ENCODE measurements at regions not wholly inside any gene's neighbourhood (a gene's known extent, or its start where the extent isn't known, plus 50 kb on each side); places are given as distances from the start of the nearest gene placed in this dataset.

- Histone ChIP-seq H3K4me3 (no peak overlapping the region), H3K36me3 (no peaks in the 10 kb centered on the region), H3K9me3 (peaks cover 0 to 3% (median 0%) of the 10 kb centered on the region in 8 donors), H3K4me1 (no peaks in the 10 kb centered on the region), H3K27ac (no peak overlapping the region), H3K27me3 (replicated peaks in 1 of 7) (no peaks in the 10 kb centered on the region)
- intact Hi-C loops (cut with DNase I; ENCODE audit: low total_unique reads): no loop called here
- TF ChIP-seq, protein P1, sequence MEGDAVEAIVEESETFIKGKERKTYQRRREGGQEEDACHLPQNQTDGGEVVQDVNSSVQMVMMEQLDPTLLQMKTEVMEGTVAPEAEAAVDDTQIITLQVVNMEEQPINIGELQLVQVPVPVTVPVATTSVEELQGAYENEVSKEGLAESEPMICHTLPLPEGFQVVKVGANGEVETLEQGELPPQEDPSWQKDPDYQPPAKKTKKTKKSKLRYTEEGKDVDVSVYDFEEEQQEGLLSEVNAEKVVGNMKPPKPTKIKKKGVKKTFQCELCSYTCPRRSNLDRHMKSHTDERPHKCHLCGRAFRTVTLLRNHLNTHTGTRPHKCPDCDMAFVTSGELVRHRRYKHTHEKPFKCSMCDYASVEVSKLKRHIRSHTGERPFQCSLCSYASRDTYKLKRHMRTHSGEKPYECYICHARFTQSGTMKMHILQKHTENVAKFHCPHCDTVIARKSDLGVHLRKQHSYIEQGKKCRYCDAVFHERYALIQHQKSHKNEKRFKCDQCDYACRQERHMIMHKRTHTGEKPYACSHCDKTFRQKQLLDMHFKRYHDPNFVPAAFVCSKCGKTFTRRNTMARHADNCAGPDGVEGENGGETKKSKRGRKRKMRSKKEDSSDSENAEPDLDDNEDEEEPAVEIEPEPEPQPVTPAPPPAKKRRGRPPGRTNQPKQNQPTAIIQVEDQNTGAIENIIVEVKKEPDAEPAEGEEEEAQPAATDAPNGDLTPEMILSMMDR (IDR thresholded peaks at IDR 0.05 in 8 of 11, conservative IDR thresholded peaks at IDR 0.05 in 3 of 11): no peak
- TF ChIP-seq POLR2AphosphoS5 (IDR thresholded peaks at IDR 0.05) (no peak), POLR2A (IDR thresholded peaks at IDR 0.05) (no peak)
- DNase-seq: no peak
Observed at GRCh38 chr9:19995619-19996018, 206.8 kb upstream of the SLC24A2 start.

GRCh38 chr9:19994296-19994695 lies 205.5 kb upstream of the SLC24A2 start:
- intact Hi-C loops (cut with DNase I; ENCODE audit: low total_unique reads): no loop called here
- 85 to 93% (median 88%) methylated on average over 2 of the region's 2 CpGs for WGBS, 5 donors

DNA sequence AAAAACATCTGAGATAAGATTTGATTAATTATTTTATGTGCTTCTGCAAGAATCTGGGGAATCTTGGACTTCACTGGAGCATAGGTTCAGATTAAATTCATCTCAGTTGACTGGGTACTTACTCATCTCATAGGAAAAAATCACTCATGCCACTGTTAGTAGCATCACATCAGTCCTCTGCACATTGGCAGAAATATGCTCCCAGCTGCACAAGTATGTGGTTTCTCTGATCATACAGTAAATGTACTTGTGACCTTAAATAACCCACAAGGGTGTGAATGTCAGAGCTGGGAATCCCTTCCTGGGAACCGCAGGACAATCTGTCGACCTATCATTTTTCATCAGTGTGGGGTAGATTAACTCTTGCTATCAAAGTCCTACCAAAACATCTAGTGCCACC lies 203.7 kb upstream of the SLC24A2 start:
- no peaks in the 10 kb centered on the region for H3K36me3 ChIP-seq
- H3K4me3 ChIP-seq: no peak overlapping the region
- H3K9me3 ChIP-seq: no peaks in the 10 kb centered on the region
- intact Hi-C loops (cut with DNase I; ENCODE audit: low total_unique reads): no loop called here
- H3K4me1 ChIP-seq: no peaks in the 10 kb centered on the region
- WGBS, 5 donors: 51 to 68% (median 63%) methylated on average over 2 of the region's 2 CpGs
- no peak overlapping the region for H3K27ac ChIP-seq
- TF ChIP-seq, protein P1 (IDR thresholded peaks at IDR 0.05 in 8 of 11, conservative IDR thresholded peaks at IDR 0.05 in 3 of 11): no peak
- no peak for TF ChIP-seq POLR2A (IDR thresholded peaks at IDR 0.05)
- TF ChIP-seq POLR2AphosphoS5 (IDR thresholded peaks at IDR 0.05): no peak
- H3K27me3 ChIP-seq (replicated peaks in 1 of 7): no peaks in the 10 kb centered on the region
- no peak for DNase-seq

More at GRCh38 chr9:19994296-19994695, 205.5 kb upstream of the SLC24A2 start:
- Histone ChIP-seq H3K9me3 (peaks cover 0 to 3% (median 0%) of the 10 kb centered on the region in 8 donors), H3K27ac (no peak overlapping the region), H3K4me1 (no peaks in the 10 kb centered on the region), H3K4me3 (no peak overlapping the region), H3K36me3 (no peaks in the 10 kb centered on the region), H3K27me3 (replicated peaks in 1 of 7) (no peaks in the 10 kb centered on the region)
- no peak for DNase-seq
- TF ChIP-seq POLR2AphosphoS5 (IDR thresholded peaks at IDR 0.05) (no peak), POLR2A (IDR thresholded peaks at IDR 0.05) (no peak)
- TF ChIP-seq, protein P1 (IDR thresholded peaks at IDR 0.05 in 8 of 11, conservative IDR thresholded peaks at IDR 0.05 in 3 of 11): no peak

- intact Hi-C loops (cut with DNase I; ENCODE audit: low total_unique reads): no loop called here
- H3K4me1 ChIP-seq: no peaks in the 10 kb centered on the region
- no peak overlapping the region for H3K4me3 ChIP-seq
- DNase-seq: no peak
- no peaks in the 10 kb centered on the region for H3K27me3 ChIP-seq (replicated peaks in 1 of 7)
- TF ChIP-seq POLR2AphosphoS5 (IDR thresholded peaks at IDR 0.05): no peak
- no peak for TF ChIP-seq POLR2A (IDR thresholded peaks at IDR 0.05)
- TF ChIP-seq, protein P1 (IDR thresholded peaks at IDR 0.05 in 8 of 11, conservative IDR thresholded peaks at IDR 0.05 in 3 of 11): no peak
- no peaks in the 10 kb centered on the region for H3K9me3 ChIP-seq
- H3K36me3 ChIP-seq: no peaks in the 10 kb centered on the region
- 81 to 93% (median 88%) methylated on average over 1 of the region's 1 CpG for WGBS, 5 donors
- H3K27ac ChIP-seq: no peak overlapping the region
Observed at GRCh38 chr9:19989213-19989612, 200.4 kb upstream of the SLC24A2 start.

All from spleen (tissue), 11 donors.